ENCODE measurements at regions not wholly inside any gene's neighbourhood (a gene's known extent, or its start where the extent isn't known, plus 50 kb on each side); places are given as distances from the start of the nearest gene placed in this dataset.

DNA sequence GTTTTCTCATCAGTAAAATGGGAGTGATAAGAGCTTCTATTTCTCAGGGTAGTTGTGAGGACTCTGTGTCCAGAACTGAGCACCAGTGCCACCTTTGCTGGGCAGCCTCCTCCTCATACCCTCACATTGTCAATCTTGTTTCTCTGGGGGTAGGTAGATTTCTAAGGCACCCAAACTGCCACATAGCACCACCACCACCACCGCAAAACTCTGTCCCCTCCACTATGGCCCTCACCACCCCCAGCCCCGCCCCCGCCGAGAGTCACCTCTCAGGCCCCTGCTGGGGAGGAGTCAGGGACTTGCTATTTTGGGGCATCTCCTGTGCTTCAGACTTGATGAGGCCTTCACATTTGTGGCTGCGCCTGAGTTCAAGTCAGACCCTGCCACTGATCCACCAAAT, 549.2 kb downstream of the PTPRU start:
- TF ChIP-seq ZNF782 (CRISPR knock-in tag; IDR thresholded peaks at IDR 0.05; ENCODE audit: borderline replicate concordance): no peak
- TF ChIP-seq RBM39 (IDR thresholded peaks at IDR 0.05; ENCODE audit: low read depth, low read length, poor library complexity, severe bottlenecking): no peak
- no peak for TF ChIP-seq XBP1 (CRISPR knock-in tag; IDR thresholded peaks at IDR 0.05)
- TF ChIP-seq, protein P1, sequence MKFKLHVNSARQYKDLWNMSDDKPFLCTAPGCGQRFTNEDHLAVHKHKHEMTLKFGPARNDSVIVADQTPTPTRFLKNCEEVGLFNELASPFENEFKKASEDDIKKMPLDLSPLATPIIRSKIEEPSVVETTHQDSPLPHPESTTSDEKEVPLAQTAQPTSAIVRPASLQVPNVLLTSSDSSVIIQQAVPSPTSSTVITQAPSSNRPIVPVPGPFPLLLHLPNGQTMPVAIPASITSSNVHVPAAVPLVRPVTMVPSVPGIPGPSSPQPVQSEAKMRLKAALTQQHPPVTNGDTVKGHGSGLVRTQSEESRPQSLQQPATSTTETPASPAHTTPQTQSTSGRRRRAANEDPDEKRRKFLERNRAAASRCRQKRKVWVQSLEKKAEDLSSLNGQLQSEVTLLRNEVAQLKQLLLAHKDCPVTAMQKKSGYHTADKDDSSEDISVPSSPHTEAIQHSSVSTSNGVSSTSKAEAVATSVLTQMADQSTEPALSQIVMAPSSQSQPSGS (CRISPR knock-in tag; IDR thresholded peaks at IDR 0.05): no peak
- TF ChIP-seq CEBPG (CRISPR knock-in tag; IDR thresholded peaks at IDR 0.05): no peak
- TF ChIP-seq ZBTB34 (CRISPR knock-in tag; IDR thresholded peaks at IDR 0.05): no peak
- no peak for TF ChIP-seq EZH2 (conservative IDR thresholded peaks at IDR 0.05; ENCODE audit: low read depth, low read length)
- TF ChIP-seq BCL6 (CRISPR knock-in tag; IDR thresholded peaks at IDR 0.05): no peak
